ENCODE measurements at regions not wholly inside any gene's neighbourhood (a gene's known extent, or its start where the extent isn't known, plus 50 kb on each side); places are given as distances from the start of the nearest gene placed in this dataset.

- Mint-ChIP-seq H3K9me3 (no peaks in the 10 kb centered on the region), H3K4me1 (ENCODE audit: unreplicated experiment) (peaks cover 21% of the 10 kb centered on the region), H3K4me3 (no peak overlapping the region), H3K36me3 (no peaks in the 10 kb centered on the region), H3K27ac (peak overlapping the region; percentile 67), H3K27me3 (no peaks in the 10 kb centered on the region)
- no peak for TF ChIP-seq CTCF (conservative IDR thresholded peaks at IDR 0.05)
- no peak for DNase-seq (ENCODE audit: extremely low spot score, unreplicated experiment)
Measured at GRCh38 chr7:26097837-26098668, 53.9 kb upstream of the NFE2L3 start.

GRCh38 chr7:26099236-26099635, 52.8 kb upstream of the NFE2L3 start:
- TF ChIP-seq CTCF (conservative IDR thresholded peaks at IDR 0.05) = no peak
- Mint-ChIP-seq H3K9me3 (no peaks in the 10 kb centered on the region), H3K4me1 (ENCODE audit: unreplicated experiment) (peaks cover 21% of the 10 kb centered on the region), H3K36me3 (no peaks in the 10 kb centered on the region), H3K4me3 (no peak overlapping the region), H3K27ac (no peak overlapping the region), H3K27me3 (no peaks in the 10 kb centered on the region)
- DNase-seq (ENCODE audit: extremely low spot score, unreplicated experiment) = no peak

GRCh38 chr7:26100406-26101339, 51.3 kb upstream of the NFE2L3 start:
- no peak for TF ChIP-seq CTCF (conservative IDR thresholded peaks at IDR 0.05)
- no peaks in the 10 kb centered on the region for H3K9me3 Mint-ChIP-seq
- H3K4me3 Mint-ChIP-seq = peak overlapping the region; percentile 76
- DNase-seq (ENCODE audit: extremely low spot score, unreplicated experiment) = no peak
- no peaks in the 10 kb centered on the region for H3K36me3 Mint-ChIP-seq
- peak overlapping the region; percentile 67 for H3K27ac Mint-ChIP-seq
- H3K27me3 Mint-ChIP-seq = no peaks in the 10 kb centered on the region
- peaks cover 21% of the 10 kb centered on the region for H3K4me1 Mint-ChIP-seq (ENCODE audit: unreplicated experiment)

- no peaks in the 10 kb centered on the region for H3K27me3 Mint-ChIP-seq
- no peak for TF ChIP-seq CTCF (conservative IDR thresholded peaks at IDR 0.05)
- H3K36me3 Mint-ChIP-seq = no peaks in the 10 kb centered on the region
- no peaks in the 10 kb centered on the region for H3K9me3 Mint-ChIP-seq
- peak overlapping the region; percentile 76 for H3K4me3 Mint-ChIP-seq
- DNase-seq (ENCODE audit: extremely low spot score, unreplicated experiment) = no peak
- H3K27ac Mint-ChIP-seq = peak overlapping the region; percentile 67
- H3K4me1 Mint-ChIP-seq (ENCODE audit: unreplicated experiment) = peaks cover 21% of the 10 kb centered on the region
Measured at GRCh38 chr7:26101361-26102151, 50.4 kb upstream of the NFE2L3 start.

- Mint-ChIP-seq H3K4me3 (peak overlapping the region; percentile 31), H3K27me3 (no peaks in the 10 kb centered on the region), H3K36me3 (no peaks in the 10 kb centered on the region), H3K27ac (no peak overlapping the region), H3K4me1 (ENCODE audit: unreplicated experiment) (peaks cover 21% of the 10 kb centered on the region), H3K9me3 (no peaks in the 10 kb centered on the region)
- TF ChIP-seq CTCF (conservative IDR thresholded peaks at IDR 0.05) = no peak
- DNase-seq (ENCODE audit: extremely low spot score, unreplicated experiment) = no peak
Measured at GRCh38 chr7:26102176-26102575, 49.8 kb upstream of the NFE2L3 start.
